Mesenchymal stem cell (in vitro differentiated cells and primary cell): ENCODE measurements at regions not wholly inside any gene's neighbourhood (a gene's known extent, or its start where the extent isn't known, plus 50 kb on each side); places are given as distances from the start of the nearest gene placed in this dataset.
A peak's percentile ranks its signal among the peaks of the same experiment; 100 is the strongest.

Source experiments
- DNase-seq: peaks from one replicate; pipeline ENCODE4 v3.0.0-alpha.2; 2013
- H2AFZ ChIP-seq: one replicate; pipeline ENCODE4 v1.6.1; 2013; ENCODE audit warnings: low read depth, mild to moderate bottlenecking, control low read depth, inconsistent platforms, low read length, moderate library complexity
- H2AK5ac ChIP-seq: 2 replicates; pipeline ENCODE4 v1.6.1; 2013; ENCODE audit warnings: low read length, moderate library complexity, mild to moderate bottlenecking, inconsistent platforms; ENCODE audit not compliant: severe bottlenecking
- H2BK120ac ChIP-seq: one replicate; pipeline ENCODE4 v1.6.1; 2013; ENCODE audit warnings: low read depth, mild to moderate bottlenecking, inconsistent platforms, low read length, moderate library complexity
- H2BK12ac ChIP-seq, 2 experiments: one replicate each; pipeline ENCODE4 v1.6.1; 2013; ENCODE audit warnings: inconsistent platforms in 2 of 2, low read length in 2 of 2, mild to moderate bottlenecking in 2 of 2, moderate library complexity in 2 of 2, control low read depth in 1 of 2
- H2BK15ac ChIP-seq: one replicate; pipeline ENCODE4 v1.6.1; 2013; ENCODE audit warnings: mild to moderate bottlenecking, low read depth, inconsistent platforms; ENCODE audit not compliant: poor library complexity, severe bottlenecking
- H2BK5ac ChIP-seq: 2 replicates; pipeline ENCODE4 v1.6.1; 2013; ENCODE audit warnings: low read depth, mild to moderate bottlenecking, low read length, control low read depth, inconsistent platforms; ENCODE audit not compliant: poor library complexity, severe bottlenecking
- H3K14ac ChIP-seq, 2 experiments: one replicate each; pipeline ENCODE4 v1.6.1; 2013; ENCODE audit warnings: inconsistent platforms in 2 of 2, low read length in 2 of 2, control low read depth in 1 of 2, mild to moderate bottlenecking in 1 of 2, moderate library complexity in 1 of 2
- H3K18ac ChIP-seq, 2 experiments: one replicate each; pipeline ENCODE4 v1.6.1; 2013; ENCODE audit warnings: inconsistent platforms in 2 of 2, low read length in 2 of 2, control low read depth in 1 of 2, low read depth in 1 of 2, mild to moderate bottlenecking in 1 of 2
- H3K23ac ChIP-seq, 2 experiments: one replicate each; pipeline ENCODE4 v1.6.1; 2013; ENCODE audit warnings: inconsistent platforms in 2 of 2, low read length in 2 of 2, mild to moderate bottlenecking in 2 of 2, moderate library complexity in 2 of 2, control low read depth in 1 of 2
- H3K27ac ChIP-seq: 2 replicates; pipeline ENCODE4 v1.5.1; 2013; ENCODE audit warnings: mild to moderate bottlenecking, moderate library complexity, low read length, control low read depth, inconsistent platforms; ENCODE audit not compliant: poor library complexity, severe bottlenecking
- H3K27me3 ChIP-seq, 2 experiments: 2 replicates each; pipeline versions ENCODE4 v1.6.1 to v1.7.0; 2013; ENCODE audit warnings: low read length in 2 of 2, mild to moderate bottlenecking in 2 of 2, moderate library complexity in 2 of 2, control low read depth in 1 of 2, inconsistent platforms in 1 of 2; ENCODE audit not compliant: control insufficient read depth in 1 of 2, insufficient read depth in 1 of 2
- H3K36me3 ChIP-seq, 2 experiments: 2 replicates each; pipeline versions ENCODE4 v1.6.1 to v1.7.0; 2013; ENCODE audit warnings: low read length in 2 of 2, control low read depth in 1 of 2, inconsistent platforms in 1 of 2, low read depth in 1 of 2, mild to moderate bottlenecking in 1 of 2; ENCODE audit not compliant: insufficient read depth in 2 of 2, control insufficient read depth in 1 of 2
- H3K4ac ChIP-seq, 2 experiments: one replicate each; pipeline ENCODE4 v1.6.1; 2013; ENCODE audit warnings: inconsistent platforms in 2 of 2, low read length in 2 of 2, mild to moderate bottlenecking in 2 of 2, moderate library complexity in 2 of 2, control low read depth in 1 of 2, low read depth in 1 of 2
- H3K4me1 ChIP-seq: 2 replicates; pipeline ENCODE4 v1.6.1; 2013; ENCODE audit warnings: low read depth, low read length, control low read depth; ENCODE audit not compliant: control insufficient read depth, insufficient read depth
- H3K4me2 ChIP-seq: 2 replicates; pipeline ENCODE4 v1.6.1; 2013; ENCODE audit warnings: low read length, mild to moderate bottlenecking, inconsistent platforms; ENCODE audit not compliant: poor library complexity, severe bottlenecking
- H3K4me3 ChIP-seq, 2 experiments: 2 replicates each; pipeline versions ENCODE4 v1.5.1 to v1.7.0; 2013; ENCODE audit warnings: low read length in 2 of 2, mild to moderate bottlenecking in 2 of 2, control low read depth in 1 of 2, low read depth in 1 of 2; ENCODE audit not compliant: insufficient read depth in 1 of 2
- H3K79me1 ChIP-seq: replicated peaks from 2 replicates; pipeline ENCODE4 v1.6.1; 2013; ENCODE audit warnings: mild to moderate bottlenecking, control low read depth, low read length, inconsistent platforms; ENCODE audit not compliant: poor library complexity, severe bottlenecking
- H3K9ac ChIP-seq: 2 replicates; pipeline ENCODE4 v1.7.0; 2013; ENCODE audit warnings: mild to moderate bottlenecking, low read length, moderate library complexity
- H3K9me3 ChIP-seq: 2 replicates; pipeline ENCODE4 v1.7.0; 2013; ENCODE audit warnings: mild to moderate bottlenecking, low read length; ENCODE audit not compliant: control insufficient read depth
- H4K8ac ChIP-seq: one replicate; pipeline ENCODE4 v1.6.1; 2013; ENCODE audit warnings: inconsistent platforms, mild to moderate bottlenecking, low read length, moderate library complexity
- H4K91ac ChIP-seq: one replicate; pipeline ENCODE4 v1.6.1; 2013; ENCODE audit warnings: mild to moderate bottlenecking, low read length, inconsistent platforms
- WGBS: methylation state at CpG from one replicate; pipeline ENCODE4 v1.1.7; 2013; ENCODE audit warnings: mixed read lengths; 5-methylcytosine and 5-hydroxymethylcytosine counted together

DNA sequence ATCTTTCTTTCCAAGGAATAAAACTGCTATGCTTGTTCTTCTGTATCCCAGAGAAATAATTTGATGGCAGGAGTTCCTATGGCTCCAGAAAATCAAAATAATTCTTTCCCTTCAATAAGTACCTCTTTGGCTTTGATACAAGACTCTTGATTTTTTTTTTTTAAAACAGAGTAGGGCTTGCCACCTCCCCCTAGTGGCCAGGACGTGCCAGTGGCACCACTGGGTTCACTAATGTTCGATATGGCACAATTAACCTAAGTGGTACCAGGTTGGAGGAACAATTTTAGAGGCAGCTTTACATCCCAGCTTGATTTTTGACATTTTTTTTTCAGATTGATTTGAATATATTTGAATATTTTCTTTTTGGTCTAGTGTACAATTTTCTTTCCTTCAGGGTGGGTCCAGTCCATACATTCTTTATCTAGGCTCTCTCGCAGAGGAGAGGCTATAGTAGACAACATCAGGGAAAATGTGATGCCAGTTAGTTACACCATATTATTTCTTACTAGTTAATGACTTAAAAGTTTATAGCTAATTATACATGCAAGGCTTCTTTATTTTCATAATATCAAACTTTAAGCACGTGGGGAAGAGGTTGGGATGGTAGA, 330.9 kb downstream of the S1PR1 start:
- no peak overlapping the region for H3K9ac ChIP-seq
- no peak overlapping the region for H3K4me2 ChIP-seq
- peak; percentile 29 for DNase-seq
- H2BK5ac ChIP-seq: no peak overlapping the region
- no peaks in the 10 kb centered on the region for H3K27me3 ChIP-seq
- no peaks in the 10 kb centered on the region for H3K36me3 ChIP-seq
- no peak overlapping the region for H2BK120ac ChIP-seq
- 6% methylated on average over 2 of the region's 4 CpGs for WGBS
- no peak overlapping the region for H3K23ac ChIP-seq
- no peak overlapping the region for H3K4ac ChIP-seq
- H3K79me1 ChIP-seq: no peaks in the 10 kb centered on the region
- H3K14ac ChIP-seq: no peak overlapping the region
- H3K18ac ChIP-seq: no peak overlapping the region
- no peak overlapping the region for H4K91ac ChIP-seq
- no peak overlapping the region for H2BK12ac ChIP-seq
- H2AFZ ChIP-seq: no peak overlapping the region
- H3K27ac ChIP-seq: no peak overlapping the region
- no peak overlapping the region for H2BK15ac ChIP-seq
- H4K8ac ChIP-seq: no peak overlapping the region
- no peaks in the 10 kb centered on the region for H3K9me3 ChIP-seq
- H3K4me1 ChIP-seq: no peaks in the 10 kb centered on the region
- no peak overlapping the region for H2AK5ac ChIP-seq
- H3K4me3 ChIP-seq: no peak overlapping the region

DNA sequence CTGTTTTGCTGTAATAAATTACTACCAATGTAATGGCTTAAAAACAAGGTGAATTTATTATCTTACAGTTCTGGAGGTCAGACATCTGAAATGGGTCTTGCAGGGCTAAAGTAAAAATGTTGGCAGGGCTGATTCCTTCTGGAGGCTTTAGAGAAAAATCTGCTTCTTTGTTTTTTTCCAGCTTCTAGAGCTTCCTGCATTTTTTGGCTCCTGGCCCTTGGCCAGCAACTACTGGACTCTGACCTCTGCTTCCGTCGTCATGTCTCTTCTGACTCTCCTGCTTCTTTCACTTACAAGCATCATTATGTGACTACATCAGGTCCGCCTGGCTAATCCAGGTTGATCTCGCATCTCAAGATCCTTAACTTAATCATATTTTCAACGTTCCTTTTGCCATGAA, 350.9 kb downstream of the S1PR1 start:
- DNase-seq: peak; percentile 42
- Histone ChIP-seq H3K14ac (no peak overlapping the region), H2BK120ac (no peak overlapping the region), H4K8ac (no peak overlapping the region), H3K9me3 (peaks cover 4% of the 10 kb centered on the region), H2AFZ (no peak overlapping the region), H2AK5ac (no peak overlapping the region), H3K4ac (no peak overlapping the region), H3K79me1 (no peaks in the 10 kb centered on the region), H3K4me2 (no peak overlapping the region), H3K27me3 (no peaks in the 10 kb centered on the region), H3K4me3 (no peak overlapping the region), H3K23ac (no peak overlapping the region), H2BK15ac (no peak overlapping the region), H3K4me1 (no peaks in the 10 kb centered on the region), H3K36me3 (no peaks in the 10 kb centered on the region), H2BK12ac (no peak overlapping the region), H4K91ac (no peak overlapping the region), H3K9ac (no peak overlapping the region), H2BK5ac (no peak overlapping the region), H3K27ac (no peak overlapping the region), H3K18ac (no peak overlapping the region)
- WGBS: 70% methylated on average over 5 of the region's 5 CpGs

DNA sequence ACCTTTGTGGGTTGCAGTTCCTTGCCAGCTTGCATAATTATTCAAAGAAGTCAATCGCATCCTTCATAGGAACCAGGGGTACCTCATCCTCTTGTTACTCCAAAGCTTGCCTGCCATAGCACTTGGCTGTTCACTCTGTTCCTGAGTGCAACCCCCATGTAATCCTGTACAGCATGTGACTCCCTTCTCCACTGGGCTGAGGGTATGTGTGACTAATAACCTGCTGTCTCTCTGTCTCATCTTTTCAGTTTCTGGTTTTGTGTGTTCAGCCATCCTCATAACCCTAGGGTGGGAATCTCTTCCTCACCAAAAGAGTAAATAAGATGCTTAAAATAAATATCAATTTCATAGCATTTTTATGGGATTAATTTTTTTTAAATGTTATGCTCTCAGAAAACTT, 351.9 kb downstream of the S1PR1 start:
- peaks cover 4% of the 10 kb centered on the region for H3K9me3 ChIP-seq
- no peak overlapping the region for H3K4me3 ChIP-seq
- no peak overlapping the region for H3K9ac ChIP-seq
- H2BK12ac ChIP-seq: no peak overlapping the region
- H2BK5ac ChIP-seq: no peak overlapping the region
- no peaks in the 10 kb centered on the region for H3K4me1 ChIP-seq
- no peak overlapping the region for H2BK15ac ChIP-seq
- no peak overlapping the region for H3K27ac ChIP-seq
- no peak overlapping the region for H2AK5ac ChIP-seq
- DNase-seq: no peak
- H3K79me1 ChIP-seq: no peaks in the 10 kb centered on the region
- H3K36me3 ChIP-seq: no peaks in the 10 kb centered on the region
- 89% methylated on average over 1 of the region's 1 CpG for WGBS
- no peak overlapping the region for H3K18ac ChIP-seq
- no peak overlapping the region for H2AFZ ChIP-seq
- no peak overlapping the region for H3K14ac ChIP-seq
- H3K4me2 ChIP-seq: no peak overlapping the region
- H3K4ac ChIP-seq: no peak overlapping the region
- no peak overlapping the region for H3K23ac ChIP-seq
- H2BK120ac ChIP-seq: no peak overlapping the region
- no peak overlapping the region for H4K91ac ChIP-seq
- H4K8ac ChIP-seq: no peak overlapping the region
- no peaks in the 10 kb centered on the region for H3K27me3 ChIP-seq

DNA sequence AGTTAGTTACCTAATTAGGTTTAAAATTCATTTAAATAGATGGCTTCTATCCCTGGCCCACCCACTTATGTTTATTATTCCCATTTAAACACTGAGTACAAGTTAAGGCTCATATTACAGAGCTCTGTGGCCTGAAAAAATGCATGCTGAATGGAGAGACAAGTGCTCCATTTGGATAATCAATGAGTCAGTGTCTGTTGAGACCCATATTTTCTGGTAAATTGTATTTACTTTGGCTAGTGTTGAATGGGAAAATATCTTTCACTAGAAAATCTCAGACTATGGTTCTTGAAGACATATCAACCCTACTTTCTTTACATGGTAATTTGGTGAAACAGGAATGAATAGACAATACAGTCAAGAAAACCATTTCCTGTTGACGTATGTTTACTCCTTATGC, 356.0 kb downstream of the S1PR1 start:
- Histone ChIP-seq H3K27me3 (no peaks in the 10 kb centered on the region), H3K9ac (no peak overlapping the region), H4K8ac (no peak overlapping the region), H2AFZ (no peak overlapping the region), H3K14ac (no peak overlapping the region), H3K23ac (no peak overlapping the region), H3K79me1 (no peaks in the 10 kb centered on the region), H4K91ac (no peak overlapping the region), H2BK5ac (no peak overlapping the region), H3K4me1 (no peaks in the 10 kb centered on the region), H2BK12ac (no peak overlapping the region), H2BK120ac (no peak overlapping the region), H3K4me3 (no peak overlapping the region), H3K4me2 (no peak overlapping the region), H3K9me3 (peaks cover 4% of the 10 kb centered on the region), H2AK5ac (no peak overlapping the region), H3K4ac (no peak overlapping the region), H3K27ac (no peak overlapping the region), H2BK15ac (no peak overlapping the region), H3K18ac (no peak overlapping the region), H3K36me3 (no peaks in the 10 kb centered on the region)
- DNase-seq: no peak
- WGBS: 100% methylated on average over 1 of the region's 1 CpG
